GM11168 (cell line): ENCODE measurements at regions not wholly inside any gene's neighbourhood (a gene's known extent, or its start where the extent isn't known, plus 50 kb on each side); places are given as distances from the start of the nearest gene placed in this dataset.

Experiments used
- in situ Hi-C: fragments of 300-500 bp; cut with MboI; formaldehyde crosslinking; loops from one replicate; pipeline ENCODE4 v1.12.0; 2022; ENCODE audit warnings: low sequenced_read_pairs; ENCODE audit not compliant: unreplicated experiment

DNA sequence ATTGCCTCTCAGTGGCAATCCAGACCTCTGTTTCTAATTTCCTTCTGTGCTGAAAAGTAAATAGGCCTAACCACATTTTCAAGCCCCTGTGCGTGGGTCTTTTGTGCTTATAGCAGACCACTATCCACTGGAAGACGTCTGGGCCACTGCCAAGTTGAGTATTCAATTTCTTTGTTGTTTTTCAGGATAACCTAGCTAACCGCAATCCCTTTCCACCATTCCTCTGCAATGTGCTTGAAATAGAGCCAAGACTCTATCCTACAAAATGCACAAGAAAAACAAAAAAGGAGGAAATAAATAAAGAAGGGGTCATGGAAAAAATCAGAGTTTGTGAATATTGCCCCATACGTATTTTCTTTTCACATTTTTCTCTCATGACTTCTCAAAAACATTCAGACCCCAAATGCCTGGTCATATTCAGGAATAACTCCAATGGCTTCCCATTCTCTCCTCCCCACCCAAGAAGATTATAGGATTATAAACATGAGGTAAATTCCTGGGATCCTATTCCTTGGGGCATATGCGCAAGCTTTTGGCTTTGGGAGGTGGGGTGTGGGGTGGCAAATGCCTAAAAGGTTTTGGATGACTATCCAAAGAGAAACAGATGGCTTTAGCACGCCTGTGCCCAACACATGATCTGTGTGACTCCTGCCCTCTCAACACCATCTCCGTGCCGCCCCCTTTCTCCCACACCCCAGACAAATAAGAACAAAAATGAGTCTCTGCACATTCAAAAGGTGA is 217.9 kb upstream of the THBS1 start:
- in situ Hi-C loops, result no loop called here

DNA sequence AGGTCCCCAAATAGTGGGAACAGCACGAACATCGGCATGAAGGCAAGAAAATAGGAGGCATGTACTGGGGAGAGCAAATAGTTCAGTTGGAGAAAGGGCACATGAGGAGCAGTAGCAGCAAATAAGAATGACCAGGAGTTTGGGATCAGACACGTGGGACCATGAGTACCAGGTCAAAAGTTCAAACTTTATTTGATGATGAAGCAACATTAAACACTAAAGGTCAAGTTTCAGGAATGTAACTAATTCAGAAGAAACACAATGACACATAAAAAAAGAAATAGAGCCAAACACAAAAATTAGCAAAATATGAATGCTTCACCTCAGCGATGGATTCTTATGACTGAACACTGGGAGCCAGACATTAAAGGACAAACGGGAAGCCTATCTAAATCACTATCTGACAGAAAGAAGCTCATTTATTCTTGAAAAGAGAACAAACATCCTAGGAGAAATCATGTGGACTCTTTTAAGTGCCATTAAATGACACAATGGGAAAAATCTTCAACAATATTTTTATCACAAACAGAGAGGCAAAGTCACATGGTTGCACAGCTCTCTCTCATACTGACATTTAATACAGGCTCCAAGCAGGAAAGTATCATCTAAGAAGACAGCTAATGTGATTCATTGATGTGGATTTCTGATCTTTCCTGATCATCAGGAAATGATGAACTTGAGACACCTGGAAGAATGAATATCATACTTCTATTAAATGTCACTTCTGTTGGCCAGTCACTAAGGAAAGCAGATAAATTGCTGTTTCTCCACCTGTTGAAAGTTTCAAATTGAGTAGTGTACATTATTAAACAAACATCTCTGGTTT is 216.9 kb upstream of the THBS1 start:
- in situ Hi-C loops, result no loop called here

DNA sequence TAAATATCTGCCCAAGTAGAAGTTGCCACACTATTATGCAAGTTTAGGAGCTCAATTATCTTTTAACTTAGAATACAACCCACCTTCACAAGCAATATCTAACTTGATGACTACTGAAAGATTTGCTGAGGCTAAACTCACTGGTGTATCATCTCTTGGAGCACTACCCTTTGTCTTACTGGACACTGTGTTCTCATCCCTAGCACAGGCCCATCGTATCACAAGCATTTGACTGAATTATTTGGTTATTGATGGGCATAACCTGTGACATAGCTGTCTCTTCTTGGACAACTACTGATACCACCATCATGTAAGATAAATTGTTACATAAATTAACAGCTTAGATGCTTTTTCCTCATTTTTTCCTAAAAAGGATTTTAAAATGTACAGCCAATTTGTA is 216.2 kb upstream of the THBS1 start:
- in situ Hi-C loops, result no loop called here

DNA sequence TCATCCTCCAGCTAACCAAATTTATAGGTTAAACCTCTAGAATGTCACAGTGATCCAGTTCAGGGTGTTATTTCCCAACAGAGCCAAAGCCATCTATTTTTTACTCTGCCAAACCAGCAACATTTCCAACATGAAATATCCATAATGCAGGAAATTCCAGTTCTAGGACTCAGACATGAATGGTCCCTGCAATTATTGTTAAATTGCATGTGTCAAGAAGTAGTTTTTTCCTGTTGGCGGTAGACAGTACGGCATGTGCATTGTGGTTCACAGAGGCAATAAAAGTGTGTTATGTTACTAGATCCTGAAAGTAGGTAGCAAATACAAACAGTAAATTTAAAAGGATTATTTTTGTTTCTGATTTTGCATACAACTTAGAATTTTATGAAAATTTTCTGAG is 215.7 kb upstream of the THBS1 start:
- in situ Hi-C loops, result no loop called here

DNA sequence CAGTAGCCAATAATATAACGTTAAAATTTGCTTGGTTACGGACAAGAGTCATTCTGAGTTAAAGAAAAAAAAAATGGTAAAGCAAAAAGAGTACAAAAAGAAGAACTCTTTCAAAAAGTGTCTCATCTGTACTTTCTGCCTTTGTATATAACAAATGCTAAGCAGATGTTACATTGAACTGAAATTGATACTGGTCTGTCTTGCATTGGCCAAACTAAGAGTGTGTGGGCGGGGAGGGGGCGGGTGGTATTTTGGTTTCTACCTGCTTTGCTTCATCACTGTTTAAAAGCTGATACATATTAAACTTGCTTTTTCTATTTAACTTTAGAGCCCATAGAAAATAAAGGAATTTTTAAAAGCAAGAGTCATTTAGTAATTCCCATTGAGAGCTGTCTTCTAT is 215.0 kb upstream of the THBS1 start:
- in situ Hi-C loops, result no loop called here

DNA sequence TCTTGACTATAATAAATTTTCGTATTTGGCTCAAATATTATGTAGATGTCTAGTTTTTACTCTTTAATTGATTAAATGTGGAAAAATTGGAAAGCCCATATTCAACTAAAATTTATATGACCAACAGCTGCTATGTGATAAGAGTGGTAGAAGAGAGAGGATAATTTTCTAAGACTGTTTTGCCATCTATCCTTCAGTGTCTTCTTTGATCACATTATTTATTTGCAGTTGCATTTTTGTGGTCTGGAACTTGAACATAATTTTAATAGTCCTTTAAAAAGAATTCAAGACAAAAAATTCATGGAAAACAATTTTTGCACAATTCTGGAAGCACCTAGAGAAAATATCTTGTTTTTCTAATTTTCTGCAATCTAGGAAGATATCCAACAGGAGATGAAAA is 213.3 kb upstream of the THBS1 start:
- in situ Hi-C loops, result no loop called here

DNA sequence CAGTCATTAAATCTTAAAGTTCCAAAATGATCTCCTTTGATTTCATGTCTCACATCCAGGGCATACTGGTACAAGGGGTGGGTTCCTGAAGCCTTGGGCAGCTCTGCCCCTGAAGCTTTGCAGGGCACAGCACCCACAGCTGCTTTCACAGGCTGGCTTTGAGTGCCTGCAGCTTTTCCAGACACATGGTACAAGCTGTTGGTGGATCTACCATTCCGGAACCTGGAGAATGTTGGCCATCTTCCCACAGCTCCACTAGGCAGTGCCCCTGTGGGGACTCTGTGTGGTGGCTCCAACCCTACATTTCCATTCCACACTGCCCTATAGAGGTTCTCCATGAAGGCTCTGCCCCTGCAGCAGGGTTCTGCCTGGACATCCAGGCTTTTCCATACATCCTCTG is 211.1 kb upstream of the THBS1 start:
- in situ Hi-C loops, result no loop called here

GRCh38 chr15:39376371-39376909 is 204.4 kb upstream of the THBS1 start:
- in situ Hi-C loops, result no loop called here

GRCh38 chr15:39381517-39381916 is 199.4 kb upstream of the THBS1 start:
- in situ Hi-C loops, result no loop called here

DNA sequence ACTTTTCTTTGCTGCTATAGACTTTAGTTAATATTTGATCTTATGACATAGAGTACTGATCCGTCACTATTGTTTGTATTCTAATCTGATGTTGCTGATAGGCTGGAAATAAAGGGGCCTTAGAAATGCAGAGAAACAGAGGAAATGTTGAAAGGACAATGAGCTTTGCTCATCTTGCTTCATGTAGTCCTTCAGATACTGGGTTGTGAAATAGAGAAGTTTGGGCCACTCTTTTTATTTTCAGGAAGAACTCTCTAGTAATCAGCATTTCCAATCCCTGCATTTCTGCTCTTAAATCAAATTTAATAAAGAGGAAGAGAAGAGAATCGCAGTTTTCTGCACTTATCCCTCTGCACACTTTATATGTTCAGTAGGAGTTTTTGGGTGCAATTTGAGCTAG is 192.8 kb upstream of the THBS1 start:
- in situ Hi-C loops, result no loop called here

DNA sequence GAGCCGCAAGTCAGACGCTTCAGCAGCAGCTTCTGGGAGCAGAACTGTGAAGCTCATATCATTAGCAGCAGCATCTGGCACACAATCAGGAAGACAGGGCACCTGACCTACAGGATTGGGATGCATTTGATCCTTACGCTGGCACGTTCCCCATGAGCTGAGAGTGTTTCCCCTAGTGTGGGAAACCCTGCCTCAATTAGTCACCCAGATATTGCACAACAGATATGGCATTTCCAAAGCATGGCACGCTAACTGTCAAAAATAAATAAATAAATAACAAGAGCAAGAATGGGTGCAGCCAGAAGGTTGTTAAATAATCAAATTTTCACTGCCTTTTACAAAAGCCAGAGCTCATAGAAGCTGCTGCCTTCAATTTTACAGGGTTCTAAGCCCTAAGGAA is 189.6 kb upstream of the THBS1 start:
- in situ Hi-C loops, result no loop called here

- in situ Hi-C loops, result no loop called here
Observed at GRCh38 chr15:39392469-39393047, 188.3 kb upstream of the THBS1 start.

DNA sequence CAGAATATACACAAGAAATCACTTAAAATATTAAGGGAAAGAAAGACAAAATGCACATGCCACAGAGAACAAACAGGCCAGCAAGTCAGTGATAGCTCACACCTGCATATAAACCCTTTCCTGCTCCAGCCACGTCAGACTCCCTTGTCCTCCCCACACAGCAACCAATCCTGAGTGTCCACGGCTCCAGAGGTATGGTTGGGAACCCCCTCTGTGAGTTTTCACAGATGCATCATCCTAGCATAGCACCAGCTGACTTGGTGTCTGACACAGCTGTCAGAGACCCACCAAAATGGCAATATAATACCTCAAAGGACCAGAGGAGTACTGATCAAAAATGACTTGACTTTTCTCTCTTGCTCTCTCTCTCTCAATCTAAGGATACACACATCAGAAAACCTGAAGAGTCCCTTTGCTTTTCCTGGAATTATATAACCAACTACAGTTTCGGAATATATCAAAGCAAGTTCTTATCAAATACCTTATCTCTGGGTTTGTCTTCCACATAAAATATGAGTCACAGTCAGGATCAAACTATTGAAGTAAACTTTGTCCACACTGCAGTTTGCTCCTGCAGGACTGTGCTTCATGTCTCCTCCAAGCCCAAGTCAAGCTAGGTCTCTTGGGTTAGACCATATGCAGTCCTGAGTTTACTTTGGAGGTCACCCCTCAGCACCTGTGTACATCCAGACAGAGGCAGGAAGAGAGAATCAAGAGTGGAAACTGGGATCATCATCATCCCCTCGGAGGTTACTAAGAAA is 187.1 kb upstream of the THBS1 start:
- in situ Hi-C loops, result no loop called here

- in situ Hi-C loops, result no loop called here
Observed at GRCh38 chr15:39394496-39394895, 186.4 kb upstream of the THBS1 start.

DNA sequence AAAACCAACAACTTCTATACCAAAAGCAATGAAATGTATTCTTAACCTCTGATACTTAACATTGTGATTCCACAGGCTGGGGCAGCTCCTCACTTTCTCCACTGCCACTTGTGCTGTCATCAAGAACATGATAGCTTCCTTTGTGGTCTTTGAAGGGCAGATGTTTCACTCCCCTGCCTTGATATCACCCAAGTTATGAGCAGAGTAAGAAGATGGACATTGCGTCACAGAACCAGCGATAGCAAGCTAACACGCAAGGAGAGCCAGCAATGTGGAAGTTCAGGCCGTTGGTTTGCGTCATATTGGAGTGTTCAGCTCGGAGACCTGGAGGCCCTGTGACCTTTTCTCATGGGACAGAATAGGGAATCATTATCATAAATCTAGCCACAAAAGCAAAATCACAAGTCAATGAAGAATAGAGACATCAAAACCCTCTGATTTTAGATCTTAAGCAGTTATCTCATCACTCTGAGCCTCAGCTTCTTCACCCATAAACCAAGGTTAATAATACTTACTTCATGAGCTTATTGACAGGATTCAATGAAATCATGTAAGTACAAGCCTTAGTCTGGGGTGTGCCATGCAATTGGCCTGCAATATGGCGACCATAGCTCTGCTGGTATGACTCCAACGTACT is 183.8 kb upstream of the THBS1 start:
- in situ Hi-C loops, result no loop called here

DNA sequence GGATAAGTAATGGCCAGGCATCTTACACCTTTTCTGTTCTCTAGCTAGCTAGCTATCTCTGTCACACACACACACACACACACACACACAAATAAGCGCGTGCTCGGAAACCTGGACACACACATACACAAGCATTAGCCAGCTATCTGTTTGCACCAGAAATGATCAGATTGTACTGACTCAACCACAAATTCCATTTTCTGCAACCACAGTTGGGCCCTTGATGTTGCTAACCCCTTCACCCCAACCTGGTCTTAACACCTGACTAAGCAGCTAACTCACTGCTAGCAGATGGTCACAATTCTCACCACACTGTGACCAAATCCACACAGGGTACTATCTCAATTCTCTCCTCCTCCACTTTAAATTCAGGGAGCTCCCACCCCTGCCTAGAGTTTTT is 183.0 kb upstream of the THBS1 start:
- in situ Hi-C loops, result no loop called here

DNA sequence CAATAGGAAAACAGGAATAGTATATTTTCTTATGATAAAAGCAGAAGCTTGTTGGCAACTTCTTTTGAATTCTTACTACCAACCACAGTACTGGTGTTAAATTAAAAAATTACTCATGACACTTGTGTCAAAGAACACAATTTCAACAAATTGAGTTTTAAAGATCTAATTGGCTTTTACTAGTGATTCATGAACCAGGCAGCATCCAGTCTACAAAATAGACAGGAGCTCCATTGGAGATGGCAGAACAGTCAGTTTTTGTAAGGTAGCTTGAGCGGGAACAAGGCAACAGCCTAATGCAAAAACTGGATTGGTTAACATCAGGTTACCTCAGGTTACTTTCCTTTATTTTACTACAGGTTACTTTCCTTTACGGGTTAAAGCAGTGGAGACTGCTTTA is 181.3 kb upstream of the THBS1 start:
- in situ Hi-C loops, result no loop called here

GRCh38 chr15:39400002-39400401 is 180.9 kb upstream of the THBS1 start:
- in situ Hi-C loops, result no loop called here

DNA sequence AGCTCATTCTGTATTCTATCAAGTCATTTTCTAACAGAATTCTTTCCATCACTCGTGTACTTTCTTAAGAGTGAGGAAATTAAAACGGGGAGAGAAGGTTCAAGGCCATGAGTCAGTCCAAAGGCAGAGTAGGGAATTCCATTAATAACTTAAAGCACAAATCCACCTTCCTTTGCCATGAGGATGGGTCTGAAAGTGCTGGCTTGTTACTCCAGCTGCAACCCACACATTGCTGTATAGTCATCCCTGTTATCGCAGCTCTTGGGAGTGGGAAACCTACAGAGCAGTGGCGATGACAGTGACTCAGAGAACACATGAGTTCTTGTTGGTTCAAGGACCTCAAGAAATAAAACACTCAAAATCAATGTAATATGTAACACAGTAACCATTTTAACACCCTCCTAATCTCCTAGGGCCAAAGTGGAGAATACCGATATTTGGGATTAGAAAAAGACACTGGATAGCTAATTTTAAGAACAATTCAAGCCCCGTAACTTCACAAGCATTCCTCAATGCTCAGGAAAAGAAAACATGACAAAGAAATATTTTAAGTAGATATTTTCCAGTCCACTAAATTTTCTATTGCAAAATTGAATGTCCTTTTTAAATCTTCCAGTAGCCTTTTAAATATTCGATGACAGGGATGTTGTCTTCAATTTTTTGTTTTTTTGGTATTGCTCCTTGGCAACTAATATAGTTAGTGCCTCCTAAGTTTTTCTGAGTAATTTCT is 179.9 kb upstream of the THBS1 start:
- in situ Hi-C loops, result no loop called here
